ENCODE measurements at regions not wholly inside any gene's neighbourhood (a gene's known extent, or its start where the extent isn't known, plus 50 kb on each side); places are given as distances from the start of the nearest gene placed in this dataset.
"Not testable (repeated sequence)": the region's sequence is repeated elsewhere in the genome, so short reads cannot be mapped to it uniquely, and the experiment has no call there.

DNA sequence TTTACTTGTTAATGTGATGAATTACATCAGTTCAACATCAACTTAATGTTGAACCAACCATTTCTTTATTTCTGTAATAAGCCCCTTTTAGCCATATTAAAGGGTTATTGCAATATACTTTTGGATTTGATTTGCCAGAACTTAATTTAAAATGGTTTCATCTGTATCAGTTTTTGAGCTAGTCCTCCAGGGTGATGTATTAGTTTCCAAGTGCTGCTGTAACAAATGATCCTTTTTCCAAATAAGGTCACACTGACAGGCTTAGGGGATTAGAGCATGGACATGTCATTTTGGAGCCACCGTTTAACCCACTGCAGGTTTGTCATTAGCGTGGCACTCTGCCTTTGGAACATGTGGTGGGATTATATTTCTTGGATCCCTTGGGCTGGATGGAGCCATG is 244.8 kb upstream of the PLPP4 start:
- TF ChIP-seq SMC3 (IDR thresholded peaks at IDR 0.05; ENCODE audit: low read depth, low read length) (no peak), GATA2 (CRISPR knock-in tag; IDR thresholded peaks at IDR 0.05) (no peak), CHD2 (IDR thresholded peaks at IDR 0.05; ENCODE audit: low read length, partially characterized antibody) (no peak), FOSL2 (IDR thresholded peaks at IDR 0.05; ENCODE audit: borderline replicate concordance, low read depth) (no peak), TEAD4 (IDR thresholded peaks at IDR 0.05; ENCODE audit: borderline replicate concordance, insufficient read depth) (no peak), SIN3A (IDR thresholded peaks at IDR 0.05; ENCODE audit: borderline replicate concordance, low read depth, low read length) (no peak), GABPA (IDR thresholded peaks at IDR 0.05; ENCODE audit: low read depth) (no peak), YY1 (IDR thresholded peaks at IDR 0.05; ENCODE audit: low read depth) (no peak), RXRA (IDR thresholded peaks at IDR 0.05; ENCODE audit: borderline replicate concordance, low read depth) (no peak), JUND (IDR thresholded peaks at IDR 0.05) (no peak), MEF2A (IDR thresholded peaks at IDR 0.05; ENCODE audit: borderline replicate concordance, low read depth) (no peak), ELF1 (IDR thresholded peaks at IDR 0.05) (no peak)
- TF ChIP-seq, protein P1, sequence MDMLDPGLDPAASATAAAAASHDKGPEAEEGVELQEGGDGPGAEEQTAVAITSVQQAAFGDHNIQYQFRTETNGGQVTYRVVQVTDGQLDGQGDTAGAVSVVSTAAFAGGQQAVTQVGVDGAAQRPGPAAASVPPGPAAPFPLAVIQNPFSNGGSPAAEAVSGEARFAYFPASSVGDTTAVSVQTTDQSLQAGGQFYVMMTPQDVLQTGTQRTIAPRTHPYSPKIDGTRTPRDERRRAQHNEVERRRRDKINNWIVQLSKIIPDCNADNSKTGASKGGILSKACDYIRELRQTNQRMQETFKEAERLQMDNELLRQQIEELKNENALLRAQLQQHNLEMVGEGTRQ (IDR thresholded peaks at IDR 0.05; ENCODE audit: borderline replicate concordance, low read depth, low read length) = no peak
- TF ChIP-seq, protein P2, sequence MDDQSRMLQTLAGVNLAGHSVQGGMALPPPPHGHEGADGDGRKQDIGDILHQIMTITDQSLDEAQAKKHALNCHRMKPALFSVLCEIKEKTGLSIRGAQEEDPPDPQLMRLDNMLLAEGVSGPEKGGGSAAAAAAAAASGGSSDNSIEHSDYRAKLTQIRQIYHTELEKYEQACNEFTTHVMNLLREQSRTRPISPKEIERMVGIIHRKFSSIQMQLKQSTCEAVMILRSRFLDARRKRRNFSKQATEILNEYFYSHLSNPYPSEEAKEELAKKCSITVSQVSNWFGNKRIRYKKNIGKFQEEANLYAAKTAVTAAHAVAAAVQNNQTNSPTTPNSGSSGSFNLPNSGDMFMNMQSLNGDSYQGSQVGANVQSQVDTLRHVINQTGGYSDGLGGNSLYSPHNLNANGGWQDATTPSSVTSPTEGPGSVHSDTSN (IDR thresholded peaks at IDR 0.05) = no peak
- TF ChIP-seq, protein P3, sequence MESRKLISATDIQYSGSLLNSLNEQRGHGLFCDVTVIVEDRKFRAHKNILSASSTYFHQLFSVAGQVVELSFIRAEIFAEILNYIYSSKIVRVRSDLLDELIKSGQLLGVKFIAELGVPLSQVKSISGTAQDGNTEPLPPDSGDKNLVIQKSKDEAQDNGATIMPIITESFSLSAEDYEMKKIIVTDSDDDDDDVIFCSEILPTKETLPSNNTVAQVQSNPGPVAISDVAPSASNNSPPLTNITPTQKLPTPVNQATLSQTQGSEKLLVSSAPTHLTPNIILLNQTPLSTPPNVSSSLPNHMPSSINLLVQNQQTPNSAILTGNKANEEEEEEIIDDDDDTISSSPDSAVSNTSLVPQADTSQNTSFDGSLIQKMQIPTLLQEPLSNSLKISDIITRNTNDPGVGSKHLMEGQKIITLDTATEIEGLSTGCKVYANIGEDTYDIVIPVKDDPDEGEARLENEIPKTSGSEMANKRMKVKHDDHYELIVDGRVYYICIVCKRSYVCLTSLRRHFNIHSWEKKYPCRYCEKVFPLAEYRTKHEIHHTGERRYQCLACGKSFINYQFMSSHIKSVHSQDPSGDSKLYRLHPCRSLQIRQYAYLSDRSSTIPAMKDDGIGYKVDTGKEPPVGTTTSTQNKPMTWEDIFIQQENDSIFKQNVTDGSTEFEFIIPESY (IDR thresholded peaks at IDR 0.05; ENCODE audit: borderline replicate concordance, low read depth) = no peak
- TF ChIP-seq, protein P4, sequence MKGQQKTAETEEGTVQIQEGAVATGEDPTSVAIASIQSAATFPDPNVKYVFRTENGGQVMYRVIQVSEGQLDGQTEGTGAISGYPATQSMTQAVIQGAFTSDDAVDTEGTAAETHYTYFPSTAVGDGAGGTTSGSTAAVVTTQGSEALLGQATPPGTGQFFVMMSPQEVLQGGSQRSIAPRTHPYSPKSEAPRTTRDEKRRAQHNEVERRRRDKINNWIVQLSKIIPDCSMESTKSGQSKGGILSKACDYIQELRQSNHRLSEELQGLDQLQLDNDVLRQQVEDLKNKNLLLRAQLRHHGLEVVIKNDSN (IDR thresholded peaks at IDR 0.05; ENCODE audit: borderline replicate concordance, low read depth) = no peak
- TF ChIP-seq, protein P5, sequence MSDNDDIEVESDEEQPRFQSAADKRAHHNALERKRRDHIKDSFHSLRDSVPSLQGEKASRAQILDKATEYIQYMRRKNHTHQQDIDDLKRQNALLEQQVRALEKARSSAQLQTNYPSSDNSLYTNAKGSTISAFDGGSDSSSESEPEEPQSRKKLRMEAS (IDR thresholded peaks at IDR 0.05; ENCODE audit: low read depth) = no peak

DNA sequence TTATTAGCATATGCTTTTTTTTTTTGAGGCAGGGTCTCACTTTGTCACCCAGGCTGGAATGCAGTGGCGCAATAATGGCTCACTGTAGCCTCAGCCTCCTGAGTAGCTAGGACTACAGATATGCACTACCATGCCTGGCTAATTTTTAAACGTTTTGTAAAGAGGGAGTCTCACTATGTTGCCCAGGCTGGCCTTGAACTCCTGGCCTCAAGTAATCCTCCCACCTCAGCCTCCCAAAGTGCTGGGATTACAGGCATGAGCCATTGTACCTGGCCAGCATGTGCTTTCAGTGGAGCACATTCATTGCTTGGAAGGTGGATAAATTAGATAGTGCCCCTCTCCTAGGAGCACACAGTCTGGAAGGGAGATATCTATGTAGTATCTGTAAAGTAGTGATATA is 243.7 kb upstream of the PLPP4 start:
- DNase-seq; H3K4me3 ChIP-seq (ENCODE audit: low read depth in 2 of 2, low read length in 1 of 2); POLR2A ChIA-PET; H2AFZ ChIP-seq (ENCODE audit: low read depth); H3K27me3 ChIP-seq (ENCODE audit: insufficient read depth); H3K4me1 ChIP-seq (ENCODE audit: control insufficient read depth in 1 of 2, insufficient read depth in 2 of 2, low read depth in 1 of 2, low read length in 1 of 2); H3K36me3 ChIP-seq (replicated peaks in 1 of 2; ENCODE audit: control insufficient read depth in 1 of 2, insufficient read depth in 2 of 2, low read length in 1 of 2); H3F3A ChIP-seq (replicated peaks; ENCODE audit: insufficient read depth); H3K9me2 ChIP-seq; H3K27ac ChIP-seq (ENCODE audit: low read depth in 2 of 2, low read length in 1 of 2); H4K20me1 ChIP-seq (ENCODE audit: insufficient read depth); H3K4me2 ChIP-seq; H3K79me2 ChIP-seq (ENCODE audit: insufficient read depth); H3K9me3 ChIP-seq; H3K9ac ChIP-seq: not testable (repeated sequence)
- CTCF ChIA-PET = interaction anchor here (1.2 kb wide), 1 partner anchor 249 kb away, joined by 3 read pairs; no protein-coding TSS in a partner anchor
- WGBS (ENCODE audit: low lambda C conversion rate) = 35% methylated on average over 2 of the region's 2 CpGs

More for the DNA sequence above, 244.8 kb upstream of the PLPP4 start:
- Histone ChIP-seq H3K36me3 (replicated peaks in 1 of 2; ENCODE audit: control insufficient read depth in 1 of 2, insufficient read depth in 2 of 2, low read length in 1 of 2) (no peaks in the 10 kb centered on the region), H3K4me1 (ENCODE audit: control insufficient read depth in 1 of 2, insufficient read depth in 2 of 2, low read depth in 1 of 2, low read length in 1 of 2) (no peaks in the 10 kb centered on the region; a peak in 1 of 4 replicates), H3F3A (replicated peaks; ENCODE audit: insufficient read depth) (no peaks in the 10 kb centered on the region), H3K9me2 (no peaks in the 10 kb centered on the region), H3K9ac (no peak overlapping the region), H3K79me2 (ENCODE audit: insufficient read depth) (no peaks in the 10 kb centered on the region), H3K27ac (ENCODE audit: low read depth in 2 of 2, low read length in 1 of 2) (no peak overlapping the region), H3K27me3 (ENCODE audit: insufficient read depth) (no peaks in the 10 kb centered on the region), H4K20me1 (ENCODE audit: insufficient read depth) (no peaks in the 10 kb centered on the region), H3K4me2 (no peak overlapping the region), H3K4me3 (ENCODE audit: low read depth in 2 of 2, low read length in 1 of 2) (no peak overlapping the region), H3K9me3 (no peaks in the 10 kb centered on the region), H2AFZ (ENCODE audit: low read depth) (no peak overlapping the region)
- 42% methylated on average over 2 of the region's 2 CpGs for WGBS (ENCODE audit: low lambda C conversion rate)
- DNase-seq = no peak
- ChIA-PET POLR2A (no interaction called here), CTCF (interaction anchor here (2.2 kb wide), 1 partner anchor 10 kb away, joined by 7 read pairs; no protein-coding TSS in a partner anchor)
